ENCODE measurements at regions not wholly inside any gene's neighbourhood (a gene's known extent, or its start where the extent isn't known, plus 50 kb on each side); places are given as distances from the start of the nearest gene placed in this dataset.

- no peak overlapping the region for H3K27ac Mint-ChIP-seq
- no peak for ATAC-seq (ENCODE audit: low read depth in 2 of 2)
These were observed 93.8 kb upstream of the BNC2 start for GRCh38 chr9:16964228-16964627.

GRCh38 chr9:16960084-16960483 is 89.6 kb upstream of the BNC2 start:
- Mint-ChIP-seq H3K27ac (no peak overlapping the region), H3K36me3 (no peaks in the 10 kb centered on the region), H3K4me1 (no peaks in the 10 kb centered on the region), H3K27me3 (no peaks in the 10 kb centered on the region), H3K4me3 (no peak overlapping the region), H3K9me3 (peaks cover 3 to 25% (median 11%) of the 10 kb centered on the region in 7 donors)
- DNase-seq (no peak), ATAC-seq (ENCODE audit: low read depth in 2 of 2) (no peak)

More at GRCh38 chr9:16964228-16964627, 93.8 kb upstream of the BNC2 start:
- no peaks in the 10 kb centered on the region for H3K4me1 Mint-ChIP-seq
- peaks cover 5 to 19% (median 12%) of the 10 kb centered on the region in 7 donors for H3K9me3 Mint-ChIP-seq
- H3K36me3 Mint-ChIP-seq = no peaks in the 10 kb centered on the region
- no peak for DNase-seq
- no peaks in the 10 kb centered on the region for H3K27me3 Mint-ChIP-seq
- H3K4me3 Mint-ChIP-seq = no peak overlapping the region

- Mint-ChIP-seq H3K4me3 (no peak overlapping the region), H3K9me3 (peaks cover 3 to 19% (median 12%) of the 10 kb centered on the region in 7 donors), H3K4me1 (no peaks in the 10 kb centered on the region), H3K36me3 (no peaks in the 10 kb centered on the region), H3K27me3 (no peaks in the 10 kb centered on the region), H3K27ac (no peak overlapping the region)
- ATAC-seq (ENCODE audit: low read depth in 2 of 2) (no peak), DNase-seq (no peak)
These were observed 88.9 kb upstream of the BNC2 start for GRCh38 chr9:16959391-16959790.

- Mint-ChIP-seq H3K4me1 (no peaks in the 10 kb centered on the region), H3K4me3 (no peak overlapping the region), H3K27me3 (no peaks in the 10 kb centered on the region), H3K36me3 (no peaks in the 10 kb centered on the region), H3K27ac (no peak overlapping the region), H3K9me3 (peaks cover 0 to 5% (median 0%) of the 10 kb centered on the region in 7 donors)
- DNase-seq (no peak), ATAC-seq (ENCODE audit: low read depth in 2 of 2) (no peak)
These were observed 83.6 kb upstream of the BNC2 start for GRCh38 chr9:16954040-16954439.

GRCh38 chr9:16951502-16951901 is 81.0 kb upstream of the BNC2 start:
- H3K36me3 Mint-ChIP-seq = no peaks in the 10 kb centered on the region
- H3K9me3 Mint-ChIP-seq = peaks cover 0 to 5% (median 0%) of the 10 kb centered on the region in 7 donors
- no peak overlapping the region for H3K27ac Mint-ChIP-seq
- no peak for DNase-seq
- ATAC-seq (ENCODE audit: low read depth in 2 of 2) = no peak
- H3K4me3 Mint-ChIP-seq = no peak overlapping the region
- no peaks in the 10 kb centered on the region for H3K4me1 Mint-ChIP-seq
- H3K27me3 Mint-ChIP-seq = no peaks in the 10 kb centered on the region

- no peaks in the 10 kb centered on the region for H3K27me3 Mint-ChIP-seq
- H3K4me3 Mint-ChIP-seq = no peak overlapping the region
- H3K36me3 Mint-ChIP-seq = no peaks in the 10 kb centered on the region
- no peak for DNase-seq
- H3K4me1 Mint-ChIP-seq = no peaks in the 10 kb centered on the region
- H3K27ac Mint-ChIP-seq = no peak overlapping the region
- H3K9me3 Mint-ChIP-seq = peaks cover 0 to 12% (median 0%) of the 10 kb centered on the region in 7 donors
- no peak for ATAC-seq (ENCODE audit: low read depth in 2 of 2)
These were observed 79.6 kb upstream of the BNC2 start for GRCh38 chr9:16950051-16950450.

- ATAC-seq (ENCODE audit: low read depth in 2 of 2) (no peak), DNase-seq (no peak)
- no peaks in the 10 kb centered on the region for H3K4me1 Mint-ChIP-seq
- H3K9me3 Mint-ChIP-seq = peaks cover 0 to 10% (median 4%) of the 10 kb centered on the region in 7 donors
- H3K4me3 Mint-ChIP-seq = no peak overlapping the region
- H3K27ac Mint-ChIP-seq = no peak overlapping the region
- no peaks in the 10 kb centered on the region for H3K27me3 Mint-ChIP-seq
- H3K36me3 Mint-ChIP-seq = no peaks in the 10 kb centered on the region
These were observed 60.1 kb upstream of the BNC2 start for GRCh38 chr9:16930578-16930977.

GRCh38 chr9:16928179-16928945 is 57.9 kb upstream of the BNC2 start:
- ATAC-seq (ENCODE audit: low read depth in 2 of 2) (no peak), DNase-seq (no peak)
- H3K36me3 Mint-ChIP-seq = no peaks in the 10 kb centered on the region
- H3K27me3 Mint-ChIP-seq = no peaks in the 10 kb centered on the region
- H3K9me3 Mint-ChIP-seq = peaks cover 0 to 6% (median 2%) of the 10 kb centered on the region in 7 donors
- no peak overlapping the region for H3K4me3 Mint-ChIP-seq
- H3K4me1 Mint-ChIP-seq = no peaks in the 10 kb centered on the region
- no peak overlapping the region for H3K27ac Mint-ChIP-seq

GRCh38 chr9:16925426-16925825 is 55.0 kb upstream of the BNC2 start:
- H3K4me3 Mint-ChIP-seq = no peak overlapping the region
- ATAC-seq (ENCODE audit: low read depth in 2 of 2) = no peak
- no peaks in the 10 kb centered on the region for H3K27me3 Mint-ChIP-seq
- peaks cover 0 to 8% (median 3%) of the 10 kb centered on the region in 7 donors for H3K9me3 Mint-ChIP-seq
- no peak overlapping the region for H3K27ac Mint-ChIP-seq
- H3K36me3 Mint-ChIP-seq = no peaks in the 10 kb centered on the region
- DNase-seq = no peak
- H3K4me1 Mint-ChIP-seq = no peaks in the 10 kb centered on the region

- no peak for ATAC-seq (ENCODE audit: low read depth in 2 of 2)
- Mint-ChIP-seq H3K27me3 (no peaks in the 10 kb centered on the region), H3K27ac (no peak overlapping the region), H3K9me3 (peaks cover 0 to 8% (median 3%) of the 10 kb centered on the region in 7 donors), H3K36me3 (no peaks in the 10 kb centered on the region), H3K4me1 (no peaks in the 10 kb centered on the region), H3K4me3 (no peak overlapping the region)
- DNase-seq = no peak
These were observed 53.9 kb upstream of the BNC2 start for GRCh38 chr9:16924311-16924915.

- Mint-ChIP-seq H3K4me1 (no peaks in the 10 kb centered on the region), H3K9me3 (peaks cover 0 to 12% (median 5%) of the 10 kb centered on the region in 7 donors), H3K27me3 (no peaks in the 10 kb centered on the region), H3K4me3 (no peak overlapping the region), H3K27ac (peak overlapping the region in 1 of 6 donors; percentile 33), H3K36me3 (no peaks in the 10 kb centered on the region)
- ATAC-seq (ENCODE audit: low read depth in 2 of 2) = no peak
- no peak for DNase-seq
These were observed 51.4 kb upstream of the BNC2 start for GRCh38 chr9:16921855-16922254.
